ENCODE measurements at regions not wholly inside any gene's neighbourhood (a gene's known extent, or its start where the extent isn't known, plus 50 kb on each side); places are given as distances from the start of the nearest gene placed in this dataset.

GRCh38 chr14:38485026-38485425, 229.1 kb upstream of the CLEC14A start:
- no peaks in the 10 kb centered on the region for H3K4me1 Mint-ChIP-seq
- no peaks in the 10 kb centered on the region for H4K20me1 ChIP-seq (ENCODE audit: low read depth)
- TF ChIP-seq EZH2 (IDR thresholded peaks at IDR 0.05) (no peak), EZH2phosphoT487 (IDR thresholded peaks at IDR 0.05) (no peak)
- TF ChIP-seq, protein P1, sequence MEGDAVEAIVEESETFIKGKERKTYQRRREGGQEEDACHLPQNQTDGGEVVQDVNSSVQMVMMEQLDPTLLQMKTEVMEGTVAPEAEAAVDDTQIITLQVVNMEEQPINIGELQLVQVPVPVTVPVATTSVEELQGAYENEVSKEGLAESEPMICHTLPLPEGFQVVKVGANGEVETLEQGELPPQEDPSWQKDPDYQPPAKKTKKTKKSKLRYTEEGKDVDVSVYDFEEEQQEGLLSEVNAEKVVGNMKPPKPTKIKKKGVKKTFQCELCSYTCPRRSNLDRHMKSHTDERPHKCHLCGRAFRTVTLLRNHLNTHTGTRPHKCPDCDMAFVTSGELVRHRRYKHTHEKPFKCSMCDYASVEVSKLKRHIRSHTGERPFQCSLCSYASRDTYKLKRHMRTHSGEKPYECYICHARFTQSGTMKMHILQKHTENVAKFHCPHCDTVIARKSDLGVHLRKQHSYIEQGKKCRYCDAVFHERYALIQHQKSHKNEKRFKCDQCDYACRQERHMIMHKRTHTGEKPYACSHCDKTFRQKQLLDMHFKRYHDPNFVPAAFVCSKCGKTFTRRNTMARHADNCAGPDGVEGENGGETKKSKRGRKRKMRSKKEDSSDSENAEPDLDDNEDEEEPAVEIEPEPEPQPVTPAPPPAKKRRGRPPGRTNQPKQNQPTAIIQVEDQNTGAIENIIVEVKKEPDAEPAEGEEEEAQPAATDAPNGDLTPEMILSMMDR (IDR thresholded peaks at IDR 0.05): no peak
- no peak overlapping the region for H2AFZ ChIP-seq (replicated peaks)
- H3K4me2 ChIP-seq: no peak overlapping the region
- no peak overlapping the region for H3K27ac Mint-ChIP-seq
- peaks cover 3% of the 10 kb centered on the region for H3K9me3 ChIP-seq (ENCODE audit: low read depth)
- H3K9me3 Mint-ChIP-seq: no peaks in the 10 kb centered on the region
- no peaks in the 10 kb centered on the region for H3K36me3 ChIP-seq
- no peak for DNase-seq (ENCODE audit: low spot score)
- no peaks in the 10 kb centered on the region for H3K27me3 ChIP-seq
- no peak overlapping the region for H3K9ac ChIP-seq
- H3K4me3 ChIP-seq: no peak overlapping the region
- H3K79me2 ChIP-seq (ENCODE audit: low read depth): no peaks in the 10 kb centered on the region
- no peak overlapping the region for H3K4me3 Mint-ChIP-seq
- H3K27me3 Mint-ChIP-seq (ENCODE audit: insufficient read depth, low read depth): no peaks in the 10 kb centered on the region
- H3F3A ChIP-seq (ENCODE audit: low read depth): no peaks in the 10 kb centered on the region
- no peaks in the 10 kb centered on the region for H3K4me1 ChIP-seq
- H3K27ac ChIP-seq: no peak overlapping the region
- no peaks in the 10 kb centered on the region for H3K36me3 Mint-ChIP-seq

DNA sequence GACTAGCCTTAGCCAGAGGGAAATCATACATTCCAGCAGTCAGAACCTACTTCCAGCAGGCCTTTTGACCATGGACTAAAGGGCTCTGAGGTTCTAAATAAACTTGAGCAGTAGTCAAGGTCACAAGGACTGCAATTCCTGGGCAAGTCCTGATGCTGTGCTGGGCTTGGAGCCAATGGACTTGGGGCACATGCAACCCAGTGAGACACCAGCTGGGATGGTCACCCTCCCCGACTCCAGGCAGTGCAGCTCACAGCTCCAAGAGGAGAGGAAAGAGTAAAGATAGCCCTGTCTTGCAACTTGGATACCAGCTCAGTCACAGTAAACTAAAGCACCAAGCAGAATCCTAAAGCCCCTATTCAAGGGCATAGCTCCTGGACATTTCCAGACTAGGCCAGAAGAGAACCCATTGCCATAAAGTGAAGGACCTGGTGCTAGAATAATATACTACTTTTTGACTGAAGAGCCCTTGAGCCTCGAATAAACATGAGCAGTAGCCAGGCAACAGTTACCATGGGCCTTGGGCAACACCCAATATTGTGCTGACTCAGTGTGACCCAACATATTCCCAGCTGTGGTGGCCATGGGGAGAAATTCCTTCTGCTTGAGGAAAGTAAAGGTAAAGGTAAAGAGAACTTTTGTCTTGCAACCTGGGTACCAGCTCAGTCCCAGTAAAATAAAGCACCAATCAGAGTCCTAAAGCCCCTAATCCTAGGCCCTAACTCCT, 226.2 kb upstream of the CLEC14A start:
- Mint-ChIP-seq H3K4me1 (no peaks in the 10 kb centered on the region), H3K36me3 (no peaks in the 10 kb centered on the region), H3K27ac (no peak overlapping the region), H3K9me3 (peaks cover 15% of the 10 kb centered on the region), H3K27me3 (ENCODE audit: insufficient read depth, low read depth) (peaks cover 2% of the 10 kb centered on the region), H3K4me3 (no peak overlapping the region)
- Histone ChIP-seq H3K9me3 (ENCODE audit: low read depth) (peaks cover 6% of the 10 kb centered on the region), H3K27ac (no peak overlapping the region), H2AFZ (replicated peaks) (no peak overlapping the region), H3K36me3 (no peaks in the 10 kb centered on the region), H3K79me2 (ENCODE audit: low read depth) (no peaks in the 10 kb centered on the region), H3K9ac (no peak overlapping the region), H3K4me2 (no peak overlapping the region), H3K27me3 (no peaks in the 10 kb centered on the region), H3K4me1 (no peaks in the 10 kb centered on the region), H3F3A (ENCODE audit: low read depth) (no peaks in the 10 kb centered on the region), H4K20me1 (ENCODE audit: low read depth) (no peaks in the 10 kb centered on the region), H3K4me3 (no peak overlapping the region)
- TF ChIP-seq, protein P1 (IDR thresholded peaks at IDR 0.05): no peak
- TF ChIP-seq EZH2 (IDR thresholded peaks at IDR 0.05) (no peak), EZH2phosphoT487 (IDR thresholded peaks at IDR 0.05) (no peak)
- DNase-seq (ENCODE audit: low spot score): no peak

- Histone ChIP-seq H3K4me3 (no peak overlapping the region), H3K79me2 (ENCODE audit: low read depth) (no peaks in the 10 kb centered on the region), H3K9ac (no peak overlapping the region), H3K36me3 (no peaks in the 10 kb centered on the region), H3K4me2 (no peak overlapping the region), H3K27ac (no peak overlapping the region), H3F3A (ENCODE audit: low read depth) (no peaks in the 10 kb centered on the region), H2AFZ (replicated peaks) (no peak overlapping the region), H3K9me3 (ENCODE audit: low read depth) (no peaks in the 10 kb centered on the region), H3K27me3 (no peaks in the 10 kb centered on the region), H3K4me1 (no peaks in the 10 kb centered on the region), H4K20me1 (ENCODE audit: low read depth) (no peaks in the 10 kb centered on the region)
- no peaks in the 10 kb centered on the region for H3K4me1 Mint-ChIP-seq
- H3K27ac Mint-ChIP-seq: no peak overlapping the region
- TF ChIP-seq EZH2 (IDR thresholded peaks at IDR 0.05) (no peak), EZH2phosphoT487 (IDR thresholded peaks at IDR 0.05) (no peak)
- TF ChIP-seq, protein P1 (IDR thresholded peaks at IDR 0.05): no peak
- DNase-seq (ENCODE audit: low spot score): no peak
- no peaks in the 10 kb centered on the region for H3K9me3 Mint-ChIP-seq
- H3K4me3 Mint-ChIP-seq: no peak overlapping the region
- H3K36me3 Mint-ChIP-seq: no peaks in the 10 kb centered on the region
- H3K27me3 Mint-ChIP-seq (ENCODE audit: insufficient read depth, low read depth): no peaks in the 10 kb centered on the region
These were observed 213.3 kb upstream of the CLEC14A start for GRCh38 chr14:38469156-38469555.

All from neural progenitor cell (in vitro differentiated cells).